Progenitor cell of endocrine pancreas (in vitro differentiated cells): ENCODE measurements at regions not wholly inside any gene's neighbourhood (a gene's known extent, or its start where the extent isn't known, plus 50 kb on each side); places are given as distances from the start of the nearest gene placed in this dataset.

Experiments used
- DNase-seq: peaks from one replicate; pipeline ENCODE4 v3.0.0; 2021; ENCODE audit warnings: low spot score; ENCODE audit not compliant: unreplicated experiment
- H3K27ac Mint-ChIP-seq: 2 replicates; pipeline ENCODE4 v1.8.0; 2021; ENCODE audit warnings: mild to moderate bottlenecking, moderate library complexity, mixed read lengths
- H3K27me3 Mint-ChIP-seq: 2 replicates; pipeline ENCODE4 v1.8.0; 2021; ENCODE audit warnings: mixed read lengths
- H3K36me3 Mint-ChIP-seq: 2 replicates; pipeline ENCODE4 v1.8.0; 2022; ENCODE audit warnings: mixed read lengths; ENCODE audit not compliant: insufficient read depth
- H3K4me1 Mint-ChIP-seq: 2 replicates; pipeline ENCODE4 v1.8.0; 2021; ENCODE audit warnings: low read depth, mixed read lengths
- H3K4me3 Mint-ChIP-seq: 2 replicates; pipeline ENCODE4 v1.8.0; 2021; ENCODE audit warnings: low read depth, mild to moderate bottlenecking, moderate library complexity, mixed read lengths
- H3K9me3 Mint-ChIP-seq: 2 replicates; pipeline ENCODE4 v1.8.0; 2021; ENCODE audit warnings: low read depth, mixed read lengths
- CTCF ChIP-seq: fragments of 200-600 bp; sonication (generic); IDR thresholded peaks from one replicate; pipeline ENCODE4 v1.5.0; 2021; ENCODE audit warnings: antibody characterized with exemption, mild to moderate bottlenecking; ENCODE audit not compliant: unreplicated experiment

DNA sequence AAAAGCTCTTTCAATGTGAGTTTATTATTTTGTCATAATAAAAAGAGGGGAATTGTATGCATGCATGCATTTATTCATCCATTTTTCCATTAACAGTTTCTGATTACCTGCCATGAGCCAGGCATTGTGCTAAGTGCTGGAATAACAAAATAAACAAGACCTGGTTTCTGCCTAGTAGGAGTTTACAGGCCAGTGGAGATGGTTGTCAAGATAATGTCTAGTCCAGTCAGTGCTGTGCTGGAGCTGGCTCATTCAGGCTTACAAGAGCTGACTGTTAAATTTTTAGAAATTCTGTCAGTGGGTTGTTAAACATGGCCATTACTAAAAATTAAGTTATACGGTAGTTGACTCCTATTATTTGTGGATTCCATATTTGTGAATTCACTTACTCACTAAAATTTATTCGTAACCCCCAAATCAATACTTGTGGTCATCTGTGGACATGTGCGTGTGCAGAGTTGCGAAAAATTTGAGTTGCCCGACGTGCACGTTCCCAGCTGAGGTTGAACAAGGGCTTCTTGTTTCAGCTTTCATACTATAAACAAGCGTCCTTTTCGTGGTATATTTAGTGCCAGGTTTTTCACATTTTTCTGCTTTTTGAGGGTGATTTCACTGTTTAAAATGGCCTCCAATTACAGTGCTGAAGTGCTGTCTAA, 172.3 kb upstream of the RPS6KA3 start:
- Mint-ChIP-seq H3K9me3 (peaks cover 8% of the 10 kb centered on the region), H3K36me3 (no peaks in the 10 kb centered on the region), H3K27me3 (no peaks in the 10 kb centered on the region), H3K4me3 (no peak overlapping the region), H3K4me1 (peaks cover 15% of the 10 kb centered on the region), H3K27ac (no peak overlapping the region)
- DNase-seq: no peak
- TF ChIP-seq CTCF: no peak

GRCh38 chrX:20437683-20438082, 171.0 kb upstream of the RPS6KA3 start:
- H3K9me3 Mint-ChIP-seq: peaks cover 10% of the 10 kb centered on the region
- H3K27me3 Mint-ChIP-seq: no peaks in the 10 kb centered on the region
- H3K36me3 Mint-ChIP-seq: no peaks in the 10 kb centered on the region
- no peak overlapping the region for H3K4me3 Mint-ChIP-seq
- no peak for TF ChIP-seq CTCF
- no peak for DNase-seq
- no peak overlapping the region for H3K27ac Mint-ChIP-seq
- peaks cover 12% of the 10 kb centered on the region for H3K4me1 Mint-ChIP-seq

GRCh38 chrX:20435913-20436312, 169.2 kb upstream of the RPS6KA3 start:
- no peaks in the 10 kb centered on the region for H3K36me3 Mint-ChIP-seq
- H3K4me1 Mint-ChIP-seq: peaks cover 8% of the 10 kb centered on the region
- H3K27ac Mint-ChIP-seq: no peak overlapping the region
- H3K9me3 Mint-ChIP-seq: peaks cover 10% of the 10 kb centered on the region
- no peak for DNase-seq
- no peaks in the 10 kb centered on the region for H3K27me3 Mint-ChIP-seq
- no peak overlapping the region for H3K4me3 Mint-ChIP-seq
- TF ChIP-seq CTCF: no peak

DNA sequence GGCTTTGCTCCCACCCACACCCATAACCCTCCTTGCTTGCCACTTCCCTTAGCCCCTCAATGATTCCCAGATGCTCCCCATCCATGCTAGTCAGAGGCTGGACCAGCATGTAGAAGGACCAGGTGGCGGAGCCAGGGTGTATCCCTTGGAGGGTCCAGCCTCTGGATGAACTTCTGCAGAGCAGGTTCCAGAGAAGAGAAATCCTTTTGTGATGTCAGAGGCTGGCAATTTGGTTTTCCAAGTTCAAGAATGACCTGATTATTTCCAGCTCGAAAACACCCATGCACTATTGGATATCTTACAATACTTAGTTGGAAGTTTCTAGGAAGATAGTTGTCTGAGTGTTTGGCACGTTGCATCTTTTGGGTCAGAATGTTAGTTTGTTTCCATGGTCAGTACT, 168.3 kb upstream of the RPS6KA3 start:
- no peak overlapping the region for H3K27ac Mint-ChIP-seq
- no peak overlapping the region for H3K4me3 Mint-ChIP-seq
- TF ChIP-seq CTCF: no peak
- no peak for DNase-seq
- H3K36me3 Mint-ChIP-seq: no peaks in the 10 kb centered on the region
- peaks cover 10% of the 10 kb centered on the region for H3K9me3 Mint-ChIP-seq
- no peaks in the 10 kb centered on the region for H3K27me3 Mint-ChIP-seq
- peaks cover 8% of the 10 kb centered on the region for H3K4me1 Mint-ChIP-seq

- no peaks in the 10 kb centered on the region for H3K36me3 Mint-ChIP-seq
- H3K4me3 Mint-ChIP-seq: no peak overlapping the region
- TF ChIP-seq CTCF: no peak
- no peak for DNase-seq
- H3K27me3 Mint-ChIP-seq: no peaks in the 10 kb centered on the region
- H3K9me3 Mint-ChIP-seq: peaks cover 10% of the 10 kb centered on the region
- H3K4me1 Mint-ChIP-seq: peaks cover 8% of the 10 kb centered on the region
- H3K27ac Mint-ChIP-seq: no peak overlapping the region
These were observed 166.7 kb upstream of the RPS6KA3 start for GRCh38 chrX:20433388-20433775.
